ENCODE measurements at regions not wholly inside any gene's neighbourhood (a gene's known extent, or its start where the extent isn't known, plus 50 kb on each side); places are given as distances from the start of the nearest gene placed in this dataset.
A peak's percentile ranks its signal among the peaks of the same experiment; 100 is the strongest.

GRCh38 chr7:125675640-125676039 lies 746.0 kb upstream of the POT1 start:
- DNase-seq (ENCODE audit: low read depth in 2 of 3, low spot score in 2 of 3), result peak in 2 of 3 donors; percentile 24 to 75

- DNase-seq (ENCODE audit: low read depth in 2 of 3, low spot score in 2 of 3), result no peak
These were observed 745.5 kb upstream of the POT1 start for GRCh38 chr7:125675169-125675568.

- peak in 1 of 3 donors; percentile 59 for DNase-seq (ENCODE audit: low read depth in 2 of 3, low spot score in 2 of 3)
These were observed 741.4 kb upstream of the POT1 start for GRCh38 chr7:125670926-125671572.

- DNase-seq (ENCODE audit: low read depth in 2 of 3, low spot score in 2 of 3), result no peak
These were observed 738.8 kb upstream of the POT1 start for GRCh38 chr7:125668321-125668993.

GRCh38 chr7:125664625-125665024 lies 735.0 kb upstream of the POT1 start:
- DNase-seq (ENCODE audit: low read depth in 2 of 3, low spot score in 2 of 3), result no peak

GRCh38 chr7:125663961-125664360 lies 734.3 kb upstream of the POT1 start:
- no peak for DNase-seq (ENCODE audit: low read depth in 2 of 3, low spot score in 2 of 3)

GRCh38 chr7:125661677-125662076 lies 732.1 kb upstream of the POT1 start:
- DNase-seq (ENCODE audit: low read depth in 2 of 3, low spot score in 2 of 3), result peak in 2 of 3 donors; percentile 81 to 95

- peak in 2 of 3 donors; percentile 8 to 15 for DNase-seq (ENCODE audit: low read depth in 2 of 3, low spot score in 2 of 3)
These were observed 731.4 kb upstream of the POT1 start for GRCh38 chr7:125661006-125661405.

- DNase-seq (ENCODE audit: low read depth in 2 of 3, low spot score in 2 of 3), result no peak
These were observed 724.5 kb upstream of the POT1 start for GRCh38 chr7:125654076-125654475.

GRCh38 chr7:125651823-125652528 lies 722.4 kb upstream of the POT1 start:
- DNase-seq (ENCODE audit: low read depth in 2 of 3, low spot score in 2 of 3), result no peak

GRCh38 chr7:125648543-125648942 lies 718.9 kb upstream of the POT1 start:
- DNase-seq (ENCODE audit: low read depth in 2 of 3, low spot score in 2 of 3), result no peak

GRCh38 chr7:125645770-125646169 lies 716.1 kb upstream of the POT1 start:
- no peak for DNase-seq (ENCODE audit: low read depth in 2 of 3, low spot score in 2 of 3)

- DNase-seq (ENCODE audit: low read depth in 2 of 3, low spot score in 2 of 3), result peak in 2 of 3 donors; percentile 5 to 10
These were observed 714.5 kb upstream of the POT1 start for GRCh38 chr7:125644109-125644508.

- DNase-seq (ENCODE audit: low read depth in 2 of 3, low spot score in 2 of 3), result no peak
These were observed 713.7 kb upstream of the POT1 start for GRCh38 chr7:125643302-125643701.

GRCh38 chr7:125641884-125642283 lies 712.3 kb upstream of the POT1 start:
- DNase-seq (ENCODE audit: low read depth in 2 of 3, low spot score in 2 of 3), result no peak

- no peak for DNase-seq (ENCODE audit: low read depth in 2 of 3, low spot score in 2 of 3)
These were observed 706.8 kb upstream of the POT1 start for GRCh38 chr7:125636320-125636962.

- DNase-seq (ENCODE audit: low read depth in 2 of 3, low spot score in 2 of 3), result no peak
These were observed 688.9 kb upstream of the POT1 start for GRCh38 chr7:125618516-125618915.

- no peak for DNase-seq (ENCODE audit: low read depth in 2 of 3, low spot score in 2 of 3)
These were observed 682.0 kb upstream of the POT1 start for GRCh38 chr7:125611582-125611981.

GRCh38 chr7:125606671-125607070 lies 677.0 kb upstream of the POT1 start:
- no peak for DNase-seq (ENCODE audit: low read depth in 2 of 3, low spot score in 2 of 3)

- DNase-seq (ENCODE audit: low read depth in 2 of 3, low spot score in 2 of 3), result no peak
These were observed 675.6 kb upstream of the POT1 start for GRCh38 chr7:125605241-125605640.

GRCh38 chr7:125602441-125602840 lies 672.8 kb upstream of the POT1 start:
- DNase-seq (ENCODE audit: low read depth in 2 of 3, low spot score in 2 of 3), result no peak

All from hematopoietic multipotent progenitor cell (in vitro differentiated cells).